ENCODE measurements at regions not wholly inside any gene's neighbourhood (a gene's known extent, or its start where the extent isn't known, plus 50 kb on each side); places are given as distances from the start of the nearest gene placed in this dataset.

DNA sequence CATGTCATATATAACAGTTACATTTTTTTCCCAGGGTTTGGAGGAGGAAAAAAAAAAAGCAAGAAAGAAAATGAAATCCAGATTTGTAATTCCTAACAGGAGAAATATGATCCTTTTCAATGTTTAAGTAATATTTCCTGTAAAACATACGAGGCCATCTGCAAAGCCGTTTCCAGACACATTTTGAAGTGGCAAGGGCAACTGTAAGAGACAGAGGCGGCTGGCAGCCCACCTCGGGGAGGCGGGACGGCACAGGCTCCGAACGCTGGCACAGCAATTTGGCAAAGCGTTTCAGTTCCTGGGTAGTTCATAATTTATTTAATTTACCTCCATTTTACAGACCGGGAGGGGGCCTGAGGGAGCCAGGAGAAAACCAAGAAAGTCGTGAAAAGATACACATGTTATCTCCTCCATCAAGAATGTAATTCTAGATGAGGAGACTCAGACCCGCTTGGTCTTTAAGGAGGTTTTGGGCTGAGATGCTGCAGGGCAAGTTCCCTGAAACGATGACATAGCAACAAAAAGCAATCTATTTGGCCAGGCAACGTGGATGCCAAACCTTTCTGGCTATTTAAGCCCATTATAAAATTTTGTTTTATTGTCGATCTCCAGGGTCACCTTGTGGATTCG lies 448.5 kb upstream of the MKI67 start:
- 60 to 68% methylated on average over 16 of the region's 16 CpGs for WGBS, 2 donors
- no peak overlapping the region for H3K4me3 ChIP-seq
- ATAC-seq (ENCODE audit: insufficient read depth, low FRiP score) = no peak

DNA sequence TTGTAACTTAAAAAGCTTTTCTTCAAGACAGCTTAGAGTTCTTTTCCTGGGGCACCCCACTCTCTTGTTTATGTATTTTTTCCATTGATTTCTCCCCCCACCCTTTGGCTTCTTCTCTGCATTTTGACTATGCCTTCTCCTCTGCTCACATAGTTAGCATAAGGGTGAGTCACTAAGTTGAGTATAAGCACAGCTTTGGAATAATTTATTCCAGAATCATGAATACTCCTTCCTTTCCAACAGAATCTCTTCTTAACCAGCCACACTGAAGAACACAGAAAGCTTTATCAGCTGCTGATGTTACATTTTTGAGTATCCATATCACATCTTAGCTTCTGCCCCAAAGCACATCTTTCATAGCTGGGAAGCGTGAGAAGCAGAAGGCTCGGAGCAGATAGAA lies 449.5 kb upstream of the MKI67 start:
- H3K4me1 ChIP-seq (ENCODE audit: control insufficient read depth in 5 of 5, insufficient read depth in 5 of 5, low read length in 5 of 5) = peaks cover 0 to 37% (median 7%) of the 10 kb centered on the region in 5 donors
- TF ChIP-seq, protein P1, sequence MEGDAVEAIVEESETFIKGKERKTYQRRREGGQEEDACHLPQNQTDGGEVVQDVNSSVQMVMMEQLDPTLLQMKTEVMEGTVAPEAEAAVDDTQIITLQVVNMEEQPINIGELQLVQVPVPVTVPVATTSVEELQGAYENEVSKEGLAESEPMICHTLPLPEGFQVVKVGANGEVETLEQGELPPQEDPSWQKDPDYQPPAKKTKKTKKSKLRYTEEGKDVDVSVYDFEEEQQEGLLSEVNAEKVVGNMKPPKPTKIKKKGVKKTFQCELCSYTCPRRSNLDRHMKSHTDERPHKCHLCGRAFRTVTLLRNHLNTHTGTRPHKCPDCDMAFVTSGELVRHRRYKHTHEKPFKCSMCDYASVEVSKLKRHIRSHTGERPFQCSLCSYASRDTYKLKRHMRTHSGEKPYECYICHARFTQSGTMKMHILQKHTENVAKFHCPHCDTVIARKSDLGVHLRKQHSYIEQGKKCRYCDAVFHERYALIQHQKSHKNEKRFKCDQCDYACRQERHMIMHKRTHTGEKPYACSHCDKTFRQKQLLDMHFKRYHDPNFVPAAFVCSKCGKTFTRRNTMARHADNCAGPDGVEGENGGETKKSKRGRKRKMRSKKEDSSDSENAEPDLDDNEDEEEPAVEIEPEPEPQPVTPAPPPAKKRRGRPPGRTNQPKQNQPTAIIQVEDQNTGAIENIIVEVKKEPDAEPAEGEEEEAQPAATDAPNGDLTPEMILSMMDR (IDR thresholded peaks at IDR 0.05; ENCODE audit: control extremely low read depth, extremely low read depth) = no peak
- WGBS, 2 donors = 89 to 91% methylated on average over 2 of the region's 2 CpGs
- H3K36me3 ChIP-seq (ENCODE audit: control insufficient read depth in 4 of 4, insufficient read depth in 4 of 4, low read length in 4 of 4) = no peaks in the 10 kb centered on the region
- peaks cover 0 to 3% (median 0%) of the 10 kb centered on the region in 3 donors for H3K27me3 ChIP-seq (ENCODE audit: control insufficient read depth in 3 of 3, insufficient read depth in 3 of 3, low read length in 2 of 3)
- DNase-seq (no peak), ATAC-seq (ENCODE audit: insufficient read depth, low FRiP score) (no peak)
- H3K9me3 ChIP-seq (ENCODE audit: control insufficient read depth in 4 of 4, insufficient read depth in 3 of 4, low read length in 3 of 4) = no peaks in the 10 kb centered on the region
- H3K9ac ChIP-seq (ENCODE audit: insufficient read depth in 1 of 2, low read length in 2 of 2) = no peak overlapping the region
- H3K4me3 ChIP-seq = no peak overlapping the region
- H3K27ac ChIP-seq (ENCODE audit: low read depth in 1 of 2, low read length in 1 of 2) = no peak overlapping the region

More for the DNA sequence above, 448.5 kb upstream of the MKI67 start:
- no peaks in the 10 kb centered on the region for H3K36me3 ChIP-seq (ENCODE audit: control insufficient read depth in 4 of 4, insufficient read depth in 4 of 4, low read length in 4 of 4)
- no peaks in the 10 kb centered on the region for H3K9me3 ChIP-seq (ENCODE audit: control insufficient read depth in 4 of 4, insufficient read depth in 3 of 4, low read length in 3 of 4)
- no peak overlapping the region for H3K27ac ChIP-seq (ENCODE audit: low read depth in 1 of 2, low read length in 1 of 2)
- peaks cover 0 to 27% (median 0%) of the 10 kb centered on the region in 5 donors for H3K4me1 ChIP-seq (ENCODE audit: control insufficient read depth in 5 of 5, insufficient read depth in 5 of 5, low read length in 5 of 5)
- no peak for DNase-seq
- H3K27me3 ChIP-seq (ENCODE audit: control insufficient read depth in 3 of 3, insufficient read depth in 3 of 3, low read length in 2 of 3) = peaks cover 0 to 3% (median 0%) of the 10 kb centered on the region in 3 donors
- no peak overlapping the region for H3K9ac ChIP-seq (ENCODE audit: insufficient read depth in 1 of 2, low read length in 2 of 2)
- TF ChIP-seq, protein P1 (IDR thresholded peaks at IDR 0.05; ENCODE audit: control extremely low read depth, extremely low read depth) = no peak

DNA sequence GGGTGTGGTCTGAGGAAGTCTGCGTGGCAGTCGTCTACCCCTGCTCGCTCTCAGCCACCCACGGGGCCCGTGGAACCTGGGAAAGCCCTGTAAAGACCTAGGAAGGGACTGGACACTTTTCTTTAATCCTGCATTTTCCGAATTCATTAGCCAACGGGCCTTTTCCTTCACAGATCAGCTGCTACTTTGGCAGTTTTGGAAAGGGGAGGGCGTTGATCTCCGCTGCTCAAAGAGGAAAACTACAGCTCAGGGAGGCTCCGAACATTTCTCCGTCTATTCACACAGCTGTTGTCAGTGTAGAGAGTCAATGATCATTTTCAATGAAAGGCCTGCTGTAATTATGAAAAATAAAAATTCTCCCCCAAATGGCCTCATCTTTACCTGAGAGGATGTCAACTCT lies 450.1 kb upstream of the MKI67 start:
- H3K9me3 ChIP-seq (ENCODE audit: control insufficient read depth in 4 of 4, insufficient read depth in 3 of 4, low read length in 3 of 4) = no peaks in the 10 kb centered on the region
- DNase-seq = no peak
- TF ChIP-seq, protein P1 (IDR thresholded peaks at IDR 0.05; ENCODE audit: control extremely low read depth, extremely low read depth) = no peak
- no peak overlapping the region for H3K27ac ChIP-seq (ENCODE audit: low read depth in 1 of 2, low read length in 1 of 2)
- H3K9ac ChIP-seq (ENCODE audit: insufficient read depth in 1 of 2, low read length in 2 of 2) = no peak overlapping the region
- peaks cover 0 to 39% (median 7%) of the 10 kb centered on the region in 5 donors for H3K4me1 ChIP-seq (ENCODE audit: control insufficient read depth in 5 of 5, insufficient read depth in 5 of 5, low read length in 5 of 5)
- peaks cover 0 to 3% (median 0%) of the 10 kb centered on the region in 3 donors for H3K27me3 ChIP-seq (ENCODE audit: control insufficient read depth in 3 of 3, insufficient read depth in 3 of 3, low read length in 2 of 3)
- 87 to 91% methylated on average over 11 of the region's 11 CpGs for WGBS, 2 donors
- H3K4me3 ChIP-seq = no peak overlapping the region
- no peaks in the 10 kb centered on the region for H3K36me3 ChIP-seq (ENCODE audit: control insufficient read depth in 4 of 4, insufficient read depth in 4 of 4, low read length in 4 of 4)
- no peak for ATAC-seq (ENCODE audit: insufficient read depth, low FRiP score)

All from lung (tissue), 11 donors.